ENCODE measurements at regions not wholly inside any gene's neighbourhood (a gene's known extent, or its start where the extent isn't known, plus 50 kb on each side); places are given as distances from the start of the nearest gene placed in this dataset.

GRCh38 chr19:30692879-30693503 is 320.8 kb downstream of the ZNF536 start:
- FAIRE-seq (no peak), DNase-seq (ENCODE audit: low read depth in 1 of 2, low spot score in 2 of 2) (no peak)
- Histone ChIP-seq H2BK120ac (replicated peaks; ENCODE audit: low read depth, low read length) (no peak overlapping the region), H3K23ac (ENCODE audit: insufficient read length) (no peak overlapping the region), H3K79me1 (ENCODE audit: low read depth, low read length) (0 out of 2 replicates have a peak, but pooled peaks cover 2% of the 10 kb centered on the region), H3K27ac (ENCODE audit: low read depth, low read length) (no peak overlapping the region), H3K9me3 (ENCODE audit: insufficient read depth in 2 of 2, low read depth in 1 of 2, low read length in 1 of 2) (no peaks in the 10 kb centered on the region), H3K9ac (replicated peaks in 1 of 4; ENCODE audit: extremely low read depth in 1 of 4, low read depth in 3 of 4, low read length in 3 of 4) (no peak overlapping the region), H3K79me2 (ENCODE audit: control insufficient read depth in 1 of 2, insufficient read depth in 2 of 2, low read length in 2 of 2) (no peaks in the 10 kb centered on the region), H4K20me1 (replicated peaks in 1 of 2; ENCODE audit: control insufficient read depth in 1 of 2, insufficient read depth in 2 of 2, low read length in 2 of 2) (no peaks in the 10 kb centered on the region), H3K4me3 (ENCODE audit: extremely low read depth in 1 of 4, insufficient read depth in 2 of 4, low read depth in 3 of 4, low read length in 4 of 4) (no peak overlapping the region), H2BK5ac (ENCODE audit: low read depth, low read length) (no peak overlapping the region), H2BK12ac (ENCODE audit: low read depth, low read length) (peak overlapping the region; percentile 68; the same call in 1 of the 2 replicates), H4K91ac (replicated peaks; ENCODE audit: insufficient read length, low read length) (no peak overlapping the region), H3K4me2 (ENCODE audit: insufficient read depth in 1 of 2, low read depth in 2 of 2, low read length in 2 of 2) (no peak overlapping the region; a peak in 1 of 4 replicates), H2AFZ (ENCODE audit: low read length) (peak overlapping the region; percentile 52), H3K56ac (replicated peaks; ENCODE audit: insufficient read length, low read depth, low read length) (no peak overlapping the region), H3K4me1 (replicated peaks in 1 of 4; ENCODE audit: control insufficient read depth in 3 of 4, insufficient read depth in 4 of 4, low read length in 3 of 4) (peaks cover 0 to 8% (median 6%) of the 10 kb centered on the region in 4 experiments; a peak in 3 of 7 replicates), H3K36me3 (ENCODE audit: control insufficient read depth in 2 of 4, insufficient read depth in 4 of 4, low read length in 3 of 4) (no peaks in the 10 kb centered on the region), H4K8ac (ENCODE audit: extremely low read depth, insufficient read depth, low read length) (no peak overlapping the region), H2AK5ac (ENCODE audit: low read depth, low read length) (no peak overlapping the region; the same call in 1 of the 2 replicates), H2BK20ac (ENCODE audit: low read length) (no peak overlapping the region), H3K4ac (replicated peaks; ENCODE audit: insufficient read length, low read depth, low read length) (no peak overlapping the region), H2BK15ac (ENCODE audit: low read length) (no peak overlapping the region), H3K27me3 (replicated peaks in 1 of 4; ENCODE audit: control insufficient read depth in 3 of 4, extremely low read depth in 1 of 4, insufficient read depth in 3 of 4, low read length in 3 of 4) (no peaks in the 10 kb centered on the region), H3K18ac (ENCODE audit: extremely low read depth, low read length) (no peak overlapping the region), H3K14ac (ENCODE audit: insufficient read length) (no peak overlapping the region), H3K23me2 (ENCODE audit: low read depth, low read length) (no peaks in the 10 kb centered on the region), H4K5ac (ENCODE audit: insufficient read length, low read depth, low read length) (no peak overlapping the region)
- ChIA-PET POLR2A (ENCODE audit: partially characterized antibody) (no interaction called here), CTCF (ENCODE audit: partially characterized antibody) (interaction anchor here (0.8 to 4.5 kb wide), 5 partner anchors 10 to 107 kb away, joined by 3 to 41 read pairs (median 5); no protein-coding TSS in a partner anchor)
- 88% methylated on average over 12 of the region's 12 CpGs; no CpG with 5 or more reads in 1 of the 2 experiments for WGBS, 2 experiments (ENCODE audit: extremely low coverage in 1 of 2, insufficient coverage in 1 of 2, insufficient read length in 1 of 2, insufficient replicate concordance in 2 of 2, low coverage in 1 of 2, low lambda C conversion rate in 2 of 2, missing lambda C conversion rate in 1 of 2)
- no peak for TF ChIP-seq EP300 (IDR thresholded peaks at IDR 0.05; ENCODE audit: borderline replicate concordance in 1 of 2, low read depth in 2 of 2, low read length in 2 of 2)
- peak; percentile 46; the same call in 1 of the 2 replicates for TF ChIP-seq CEBPB (IDR thresholded peaks at IDR 0.05; ENCODE audit: low read depth, low read length)
